ENCODE measurements at regions not wholly inside any gene's neighbourhood (a gene's known extent, or its start where the extent isn't known, plus 50 kb on each side); places are given as distances from the start of the nearest gene placed in this dataset.
"Not testable (repeated sequence)": the region's sequence is repeated elsewhere in the genome, so short reads cannot be mapped to it uniquely, and the experiment has no call there.

DNA sequence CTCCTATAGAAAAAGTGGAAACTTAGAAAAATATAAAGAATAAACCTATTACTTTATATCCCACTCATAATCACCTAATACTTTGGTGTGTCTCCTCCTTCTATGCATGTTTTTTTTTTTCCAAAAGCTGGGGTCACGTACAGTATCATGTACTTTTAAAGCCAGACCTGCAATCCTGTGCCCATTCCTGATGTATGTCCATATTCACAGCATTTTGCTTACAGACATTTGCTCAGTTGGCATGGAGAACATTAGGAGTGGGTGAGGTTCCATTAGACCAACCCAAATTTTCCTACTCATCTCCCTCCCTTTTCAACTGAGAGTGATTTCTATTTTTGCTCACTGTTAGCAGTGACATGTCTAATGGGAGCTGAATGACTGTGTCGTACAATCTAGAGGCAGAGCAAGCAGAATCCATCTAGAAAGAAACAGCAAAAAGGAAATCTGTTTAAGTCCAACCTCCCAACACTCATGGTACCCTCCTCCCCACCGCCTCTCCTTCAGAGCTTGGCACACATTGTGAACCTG is 195.6 kb upstream of the KLF3 start:
- H3K4me1 ChIP-seq, result no peaks in the 10 kb centered on the region
- no peak for TF ChIP-seq POLR2A (IDR thresholded peaks at IDR 0.05)
- TF ChIP-seq, protein P1, sequence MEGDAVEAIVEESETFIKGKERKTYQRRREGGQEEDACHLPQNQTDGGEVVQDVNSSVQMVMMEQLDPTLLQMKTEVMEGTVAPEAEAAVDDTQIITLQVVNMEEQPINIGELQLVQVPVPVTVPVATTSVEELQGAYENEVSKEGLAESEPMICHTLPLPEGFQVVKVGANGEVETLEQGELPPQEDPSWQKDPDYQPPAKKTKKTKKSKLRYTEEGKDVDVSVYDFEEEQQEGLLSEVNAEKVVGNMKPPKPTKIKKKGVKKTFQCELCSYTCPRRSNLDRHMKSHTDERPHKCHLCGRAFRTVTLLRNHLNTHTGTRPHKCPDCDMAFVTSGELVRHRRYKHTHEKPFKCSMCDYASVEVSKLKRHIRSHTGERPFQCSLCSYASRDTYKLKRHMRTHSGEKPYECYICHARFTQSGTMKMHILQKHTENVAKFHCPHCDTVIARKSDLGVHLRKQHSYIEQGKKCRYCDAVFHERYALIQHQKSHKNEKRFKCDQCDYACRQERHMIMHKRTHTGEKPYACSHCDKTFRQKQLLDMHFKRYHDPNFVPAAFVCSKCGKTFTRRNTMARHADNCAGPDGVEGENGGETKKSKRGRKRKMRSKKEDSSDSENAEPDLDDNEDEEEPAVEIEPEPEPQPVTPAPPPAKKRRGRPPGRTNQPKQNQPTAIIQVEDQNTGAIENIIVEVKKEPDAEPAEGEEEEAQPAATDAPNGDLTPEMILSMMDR (IDR thresholded peaks at IDR 0.05), result no peak
- H3K27me3 ChIP-seq, result no peaks in the 10 kb centered on the region
- no peak overlapping the region for H3K27ac ChIP-seq
- H3K36me3 ChIP-seq, result no peaks in the 10 kb centered on the region
- intact Hi-C loops (cut with DNase I), result no loop called here
- no peak overlapping the region for H3K4me3 ChIP-seq (replicated peaks in 1 of 3)
- no peaks in the 10 kb centered on the region for H3K9me3 ChIP-seq
- WGBS, 2 donors, result 86 to 88% methylated on average over 3 of the region's 3 CpGs
- no peak for DNase-seq

DNA sequence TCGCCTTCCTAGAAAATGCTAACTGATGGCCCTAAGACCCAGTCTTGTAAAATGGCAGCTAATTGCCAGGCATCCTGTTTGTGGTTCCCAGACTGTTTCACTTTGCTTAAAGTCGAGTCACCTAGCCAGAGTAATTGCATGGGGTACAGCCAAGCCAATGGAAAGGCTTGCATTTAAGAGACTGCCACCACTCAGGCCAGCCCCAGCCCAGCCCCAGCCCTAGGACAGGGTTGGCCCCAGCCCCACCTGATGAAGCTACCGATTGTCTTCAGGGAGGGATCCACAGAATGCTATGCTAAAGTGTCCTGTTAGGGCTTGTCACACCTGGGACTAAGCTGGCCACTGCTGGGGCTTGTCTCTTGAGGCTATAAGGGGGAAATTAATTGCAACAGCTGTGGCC is 194.6 kb upstream of the KLF3 start:
- H3K4me3 ChIP-seq (replicated peaks in 1 of 3), result no peak overlapping the region
- intact Hi-C loops (cut with DNase I), result no loop called here
- TF ChIP-seq, protein P1 (IDR thresholded peaks at IDR 0.05), result no peak
- TF ChIP-seq POLR2A (IDR thresholded peaks at IDR 0.05), result no peak
- 93 to 97% methylated on average over 3 of the region's 3 CpGs for WGBS, 2 donors
- no peak overlapping the region for H3K27ac ChIP-seq
- H3K9me3 ChIP-seq, result no peaks in the 10 kb centered on the region
- no peak for DNase-seq
- H3K27me3 ChIP-seq, result no peaks in the 10 kb centered on the region
- H3K36me3 ChIP-seq, result no peaks in the 10 kb centered on the region
- H3K4me1 ChIP-seq, result no peaks in the 10 kb centered on the region

- 96% methylated on average over 2 of the region's 2 CpGs for WGBS, 2 donors
- H3K36me3 ChIP-seq, result no peaks in the 10 kb centered on the region
- no peak for DNase-seq
These were observed 193.2 kb upstream of the KLF3 start for GRCh38 chr4:38470735-38471262.

GRCh38 chr4:38482696-38483095 is 181.3 kb upstream of the KLF3 start:
- no peak overlapping the region for H3K4me3 ChIP-seq (replicated peaks in 1 of 3)
- DNase-seq, result no peak
- H3K36me3 ChIP-seq, result no peaks in the 10 kb centered on the region
- no peaks in the 10 kb centered on the region for H3K4me1 ChIP-seq
- WGBS, 2 donors, result 73 to 83% methylated on average over 1 of the region's 1 CpG
- H3K9me3 ChIP-seq, result no peaks in the 10 kb centered on the region
- H3K27ac ChIP-seq, result no peak overlapping the region
- intact Hi-C loops (cut with DNase I), result no loop called here
- TF ChIP-seq, protein P1 (IDR thresholded peaks at IDR 0.05), result no peak
- no peak for TF ChIP-seq POLR2A (IDR thresholded peaks at IDR 0.05)
- no peaks in the 10 kb centered on the region for H3K27me3 ChIP-seq

More at GRCh38 chr4:38470735-38471262, 193.2 kb upstream of the KLF3 start:
- Histone ChIP-seq H3K27me3 (no peaks in the 10 kb centered on the region), H3K9me3 (no peaks in the 10 kb centered on the region), H3K27ac (no peak overlapping the region), H3K4me1 (no peaks in the 10 kb centered on the region), H3K4me3 (replicated peaks in 1 of 3) (no peak overlapping the region)
- intact Hi-C loops (cut with DNase I), result no loop called here
- TF ChIP-seq POLR2A (IDR thresholded peaks at IDR 0.05), result no peak
- TF ChIP-seq, protein P1 (IDR thresholded peaks at IDR 0.05), result no peak

DNA sequence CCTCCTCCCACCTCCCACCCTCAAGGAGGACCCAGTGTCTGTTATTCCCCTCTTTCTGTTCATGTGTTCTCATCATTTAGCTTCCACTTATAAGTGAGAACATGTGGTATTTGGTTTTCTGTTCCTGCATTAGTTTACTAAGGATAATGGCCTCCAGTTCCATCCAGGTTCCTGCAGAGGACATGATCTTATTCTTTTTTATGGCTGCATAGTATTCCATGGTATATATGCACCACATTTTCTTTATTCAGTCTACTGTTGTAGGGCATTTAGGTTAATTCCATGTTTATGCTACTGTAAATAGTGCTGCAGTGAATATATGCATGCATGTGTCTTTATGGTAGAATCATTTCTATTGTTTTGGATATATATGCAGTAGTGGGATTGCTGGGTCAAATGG is 180.4 kb upstream of the KLF3 start:
- H3K4me3 ChIP-seq (replicated peaks in 1 of 3); DNase-seq; H3K36me3 ChIP-seq; H3K9me3 ChIP-seq; H3K4me1 ChIP-seq; intact Hi-C loops (cut with DNase I); H3K27me3 ChIP-seq; H3K27ac ChIP-seq: not testable (repeated sequence)
